Fibroblast of villous mesenchyme (primary cell): ENCODE measurements at regions not wholly inside any gene's neighbourhood (a gene's known extent, or its start where the extent isn't known, plus 50 kb on each side); places are given as distances from the start of the nearest gene placed in this dataset.
"Not testable (repeated sequence)": the region's sequence is repeated elsewhere in the genome, so short reads cannot be mapped to it uniquely, and the experiment has no call there.

Experiments
- DNase-seq: peaks from one replicate; pipeline ENCODE4 v3.0.0-alpha.2; 2010; ENCODE audit warnings: low read depth
- H3K4me3 ChIP-seq: 2 replicates; pipeline ENCODE4 v1.5.1; 2011; ENCODE audit warnings: low read depth, mild to moderate bottlenecking, low read length
- TF ChIP-seq, protein P1 (sequence below): IDR thresholded peaks from 2 replicates; pipeline ENCODE4 v1.5.1; 2012; ENCODE audit warnings: low read depth, mild to moderate bottlenecking, low read length; ENCODE audit not compliant: insufficient read depth

GRCh38 chr9:2526071-2526828, 95.3 kb upstream of the VLDLR start:
- TF ChIP-seq, protein P1, sequence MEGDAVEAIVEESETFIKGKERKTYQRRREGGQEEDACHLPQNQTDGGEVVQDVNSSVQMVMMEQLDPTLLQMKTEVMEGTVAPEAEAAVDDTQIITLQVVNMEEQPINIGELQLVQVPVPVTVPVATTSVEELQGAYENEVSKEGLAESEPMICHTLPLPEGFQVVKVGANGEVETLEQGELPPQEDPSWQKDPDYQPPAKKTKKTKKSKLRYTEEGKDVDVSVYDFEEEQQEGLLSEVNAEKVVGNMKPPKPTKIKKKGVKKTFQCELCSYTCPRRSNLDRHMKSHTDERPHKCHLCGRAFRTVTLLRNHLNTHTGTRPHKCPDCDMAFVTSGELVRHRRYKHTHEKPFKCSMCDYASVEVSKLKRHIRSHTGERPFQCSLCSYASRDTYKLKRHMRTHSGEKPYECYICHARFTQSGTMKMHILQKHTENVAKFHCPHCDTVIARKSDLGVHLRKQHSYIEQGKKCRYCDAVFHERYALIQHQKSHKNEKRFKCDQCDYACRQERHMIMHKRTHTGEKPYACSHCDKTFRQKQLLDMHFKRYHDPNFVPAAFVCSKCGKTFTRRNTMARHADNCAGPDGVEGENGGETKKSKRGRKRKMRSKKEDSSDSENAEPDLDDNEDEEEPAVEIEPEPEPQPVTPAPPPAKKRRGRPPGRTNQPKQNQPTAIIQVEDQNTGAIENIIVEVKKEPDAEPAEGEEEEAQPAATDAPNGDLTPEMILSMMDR: no peak
- DNase-seq: no peak
- no peak overlapping the region for H3K4me3 ChIP-seq

DNA sequence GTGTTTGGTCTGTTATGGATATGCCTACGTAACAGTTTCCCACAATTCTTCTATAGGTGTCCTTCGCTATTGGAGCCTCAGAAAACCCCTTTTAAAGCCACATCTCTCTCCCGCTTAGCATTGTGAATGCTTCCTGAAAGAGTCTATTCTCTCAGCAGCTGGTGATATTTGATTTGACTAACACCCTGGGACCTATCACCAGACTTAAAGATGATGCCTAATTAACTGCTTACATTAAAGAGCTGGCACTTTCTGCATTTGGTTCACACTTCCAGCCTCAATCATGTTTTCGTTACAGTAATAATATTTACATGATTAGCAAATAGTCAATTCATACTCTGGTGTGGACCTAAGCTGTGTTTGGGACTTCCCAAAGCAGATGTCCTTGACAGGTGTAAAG, 90.1 kb upstream of the VLDLR start:
- no peak for DNase-seq
- no peak overlapping the region for H3K4me3 ChIP-seq
- TF ChIP-seq, protein P1: no peak

GRCh38 chr9:2536511-2536910, 85.1 kb upstream of the VLDLR start:
- no peak for DNase-seq
- H3K4me3 ChIP-seq: no peak overlapping the region
- TF ChIP-seq, protein P1: no peak

DNA sequence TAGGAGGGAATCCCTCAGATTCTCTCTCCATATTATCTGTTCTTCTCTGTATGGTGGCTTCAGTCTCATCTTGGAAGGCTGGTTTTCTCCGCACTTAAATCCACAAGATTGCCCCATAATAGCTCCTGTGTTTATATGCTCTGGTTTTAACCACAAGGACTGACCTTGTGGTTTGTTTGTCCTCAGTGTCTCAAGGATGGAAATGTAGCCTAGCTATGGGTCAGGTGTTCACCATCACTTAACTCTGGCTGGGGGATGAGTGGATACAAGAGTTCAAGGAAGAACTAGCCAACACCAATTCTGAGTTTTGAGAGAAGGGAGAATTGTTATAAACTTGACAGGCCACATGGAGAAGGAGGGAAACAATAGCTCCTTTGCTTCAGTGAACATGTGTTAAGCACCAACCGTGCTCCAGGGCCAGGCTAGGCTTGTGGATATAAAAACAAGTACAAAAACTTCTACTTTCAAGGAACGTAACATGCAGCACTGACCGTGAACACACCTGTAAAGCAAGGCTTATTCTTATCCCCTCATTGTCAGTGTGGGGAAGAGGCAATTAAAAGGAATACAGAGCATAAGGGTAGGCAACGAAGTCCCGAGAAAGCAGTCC, 75.6 kb upstream of the VLDLR start:
- TF ChIP-seq, protein P1: no peak
- DNase-seq: peak; percentile 43
- H3K4me3 ChIP-seq: no peak overlapping the region

DNA sequence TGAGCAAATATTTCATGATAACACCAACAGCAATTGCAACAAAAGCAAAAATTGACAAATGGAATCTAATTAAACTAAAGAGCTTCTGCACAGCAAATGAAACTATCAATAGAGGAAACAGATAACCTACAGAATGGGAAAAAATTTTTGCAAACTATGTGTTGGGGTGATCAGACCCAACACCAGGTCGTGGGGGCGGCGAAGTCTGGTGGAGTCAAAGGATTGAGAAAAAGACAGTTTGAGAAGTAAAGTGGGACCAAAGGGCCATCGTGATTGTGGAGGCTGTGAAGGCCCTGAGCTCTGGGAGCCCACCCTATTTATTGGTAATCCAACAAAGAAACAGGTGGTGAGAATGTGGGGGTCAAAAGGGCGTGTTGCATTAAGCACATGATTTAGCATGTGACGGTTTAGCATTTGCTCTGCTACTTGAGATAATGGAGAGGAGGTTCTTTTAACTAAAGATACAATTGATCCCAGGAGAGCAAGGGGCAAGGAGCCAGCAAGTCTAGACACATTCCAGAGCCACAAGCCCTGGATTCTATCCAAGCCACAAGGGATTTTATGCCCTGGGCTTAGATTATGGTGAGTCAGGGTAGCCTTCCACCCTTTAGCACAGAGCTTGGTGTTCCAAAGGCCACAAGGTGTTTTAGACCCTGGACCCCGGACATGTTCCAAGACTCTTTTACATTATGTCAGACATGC, 65.5 kb upstream of the VLDLR start:
- DNase-seq: peak; percentile 61
- not testable (repeated sequence) for H3K4me3 ChIP-seq

DNA sequence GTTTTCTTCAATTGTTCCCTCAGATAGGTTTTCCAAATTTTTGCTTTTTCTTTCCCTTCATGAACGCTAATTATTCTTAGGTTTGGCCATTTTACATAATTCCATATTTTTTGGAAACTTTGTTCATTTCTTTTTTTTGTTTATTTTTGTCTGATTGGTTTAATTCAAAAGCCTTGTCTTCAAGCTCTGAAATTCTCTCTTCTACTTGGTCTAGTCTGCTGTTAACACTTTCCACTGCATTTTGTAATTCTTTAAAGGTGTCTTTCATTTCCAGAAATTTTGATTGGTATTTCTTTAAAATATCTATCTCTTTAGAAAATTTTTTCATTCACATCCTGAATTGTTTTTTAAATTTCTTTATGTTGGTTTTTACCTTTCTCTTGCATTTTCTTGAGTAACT, 63.9 kb upstream of the VLDLR start:
- no peak for DNase-seq
- TF ChIP-seq, protein P1: no peak
- H3K4me3 ChIP-seq: no peak overlapping the region
